NCI-H2227 (cell line): ENCODE measurements at regions not wholly inside any gene's neighbourhood (a gene's known extent, or its start where the extent isn't known, plus 50 kb on each side); places are given as distances from the start of the nearest gene placed in this dataset.
"Not testable (repeated sequence)": the region's sequence is repeated elsewhere in the genome, so short reads cannot be mapped to it uniquely, and the experiment has no call there.

ENCODE experiments used
- DNase-seq: peaks from one replicate; lab custom pipeline; 2025; ENCODE audit not compliant: unreplicated experiment; lab: John Stamatoyannopoulos, UW

DNA sequence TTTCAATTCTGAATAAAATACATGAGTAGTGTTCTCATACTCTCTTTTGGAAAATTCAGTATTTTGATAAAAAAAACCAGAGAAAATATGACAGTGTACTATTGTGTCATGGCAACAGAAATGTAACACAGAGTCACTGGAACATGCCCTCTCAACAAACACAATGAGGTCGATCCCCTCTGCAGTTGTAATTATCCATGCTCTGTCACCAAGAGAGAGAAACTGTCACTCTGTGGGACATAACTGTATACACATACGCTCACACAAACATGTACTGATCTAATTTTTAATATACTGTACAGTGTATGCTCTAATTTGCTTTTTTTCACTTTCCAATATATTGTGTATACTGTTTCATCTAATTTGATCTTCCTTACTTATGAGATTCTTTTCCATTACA is 1136.8 kb upstream of the TENM3 start:
- no peak for DNase-seq

DNA sequence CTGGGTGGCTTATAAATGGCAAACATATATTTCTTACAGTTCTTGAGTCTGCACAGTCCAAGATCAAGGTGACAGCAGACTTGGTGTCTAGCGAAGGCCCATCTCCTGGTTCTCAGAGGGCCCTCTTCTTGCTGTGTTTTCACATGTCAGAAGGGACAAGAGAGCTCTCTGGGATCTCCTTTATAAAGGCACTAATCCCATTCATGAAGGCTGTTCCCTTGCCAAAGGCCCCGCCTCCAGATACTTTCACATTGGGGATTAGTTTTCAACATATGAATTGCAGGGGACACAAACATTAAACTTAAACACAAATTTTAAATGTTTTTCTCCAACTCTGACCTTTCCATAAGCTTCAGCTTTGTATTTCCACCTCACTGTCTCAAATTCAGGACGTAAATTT is 1135.0 kb upstream of the TENM3 start:
- DNase-seq: no peak

DNA sequence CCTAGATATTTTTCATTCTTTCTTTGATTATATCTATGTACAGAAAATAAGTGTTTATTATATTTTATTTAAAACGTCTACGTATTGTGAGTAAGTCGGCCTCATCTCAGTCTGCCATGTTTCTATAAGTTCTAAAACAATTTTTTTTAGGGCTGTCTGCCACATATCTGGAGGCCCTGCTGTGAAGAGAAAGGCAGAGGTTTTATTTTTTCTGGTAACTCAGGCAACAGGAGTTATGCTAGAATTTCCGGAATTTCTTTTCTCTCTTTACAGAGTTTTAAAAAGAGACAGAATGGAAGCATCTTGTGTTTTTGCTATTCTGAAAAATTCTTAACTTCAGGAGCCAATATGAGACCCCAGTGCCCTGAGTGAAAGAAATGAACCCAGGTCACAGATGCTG is 1124.0 kb upstream of the TENM3 start:
- DNase-seq: no peak

DNA sequence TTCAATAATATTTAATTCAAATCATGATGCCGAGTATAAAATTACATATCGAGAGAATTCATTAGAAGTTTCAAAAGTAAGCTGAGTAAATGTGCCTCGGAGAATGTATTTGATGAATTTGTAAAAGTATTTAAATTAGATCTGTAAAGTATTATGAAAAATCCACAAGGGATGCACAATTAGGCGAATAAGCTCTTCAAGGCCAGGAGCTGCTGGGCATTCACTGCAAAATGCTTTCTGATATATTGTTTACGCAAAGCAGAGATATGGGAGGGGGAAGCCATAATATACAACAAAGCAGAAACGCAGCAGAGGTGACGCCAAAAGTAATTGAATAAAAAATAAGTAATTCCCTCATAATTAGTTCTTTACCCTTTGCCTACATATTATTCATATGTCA is 1121.5 kb upstream of the TENM3 start:
- no peak for DNase-seq

DNA sequence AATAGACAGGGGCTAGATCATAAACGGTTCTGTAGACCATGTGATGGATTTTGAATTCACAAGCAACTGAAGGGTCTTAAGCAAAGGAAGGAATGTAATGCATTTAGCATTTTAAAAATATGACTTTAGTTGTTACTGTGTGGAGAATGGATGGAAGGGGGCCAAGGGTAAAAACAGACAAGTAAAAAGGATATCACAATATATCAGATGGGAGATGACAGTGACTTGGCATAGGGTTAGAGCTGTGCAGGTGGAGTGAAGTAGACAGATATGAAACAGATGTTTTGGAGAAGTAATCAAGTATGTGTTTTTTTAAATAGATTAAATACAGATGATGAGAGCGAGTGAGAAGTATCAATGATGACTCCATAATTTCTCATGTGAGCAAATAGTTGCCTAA is 1116.0 kb upstream of the TENM3 start:
- no peak for DNase-seq

DNA sequence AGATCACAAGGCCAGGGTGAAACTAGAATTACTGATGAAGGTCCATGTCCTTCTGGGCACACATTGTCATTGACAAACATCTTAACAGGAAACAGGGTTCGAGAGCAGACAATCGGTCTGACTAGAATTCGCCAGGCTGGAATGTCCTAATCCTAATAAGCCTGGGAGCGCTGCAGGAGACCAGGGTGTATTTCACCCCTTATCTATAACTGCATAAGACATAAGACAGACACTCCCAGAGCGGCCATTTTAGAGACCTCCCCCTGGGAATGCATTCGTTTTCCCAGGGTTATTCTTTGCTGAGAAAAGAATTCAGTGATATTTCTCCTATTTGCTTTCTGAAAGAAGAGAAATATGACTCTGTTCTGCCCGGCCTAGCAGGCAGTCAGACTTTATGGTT is 1112.9 kb upstream of the TENM3 start:
- DNase-seq: not testable (repeated sequence)

DNA sequence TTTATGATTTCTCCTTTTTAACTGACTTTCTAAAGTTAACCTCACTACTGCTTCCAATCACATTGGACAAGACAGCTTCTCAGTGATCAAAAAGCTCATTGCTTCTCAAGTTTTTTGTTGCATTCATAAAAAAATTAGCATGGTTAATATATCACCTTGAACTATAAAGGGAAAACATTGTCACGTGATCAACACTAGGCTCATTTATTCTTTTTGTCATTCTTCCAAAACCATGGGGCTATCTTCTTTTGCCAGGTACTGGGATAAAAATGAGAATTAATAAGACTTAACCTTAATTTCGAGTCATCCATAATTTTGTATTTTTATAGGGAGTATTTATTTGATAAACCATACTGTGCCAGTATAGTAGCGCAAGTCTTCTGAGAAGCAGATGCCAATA is 1105.9 kb upstream of the TENM3 start:
- DNase-seq: no peak

DNA sequence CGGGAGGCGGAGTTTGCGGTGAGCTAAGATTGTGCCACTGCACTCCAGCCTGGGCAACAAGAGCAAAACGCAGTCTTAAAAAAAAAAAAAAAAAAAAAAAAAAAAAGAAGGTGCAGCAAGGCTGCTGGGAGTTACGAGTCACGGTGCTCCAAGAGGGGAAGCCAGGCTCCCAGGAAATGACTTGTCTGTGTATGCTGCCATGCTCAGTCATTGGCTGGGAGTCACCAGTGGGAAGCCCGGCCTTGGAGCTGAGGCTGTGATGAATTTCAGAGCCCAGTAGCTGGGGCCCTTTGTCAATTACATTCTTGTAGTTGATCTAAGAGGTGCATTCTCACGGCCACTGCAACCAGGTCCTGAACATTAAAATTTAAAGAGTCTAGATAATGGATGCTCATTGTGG is 1105.1 kb upstream of the TENM3 start:
- DNase-seq: no peak

DNA sequence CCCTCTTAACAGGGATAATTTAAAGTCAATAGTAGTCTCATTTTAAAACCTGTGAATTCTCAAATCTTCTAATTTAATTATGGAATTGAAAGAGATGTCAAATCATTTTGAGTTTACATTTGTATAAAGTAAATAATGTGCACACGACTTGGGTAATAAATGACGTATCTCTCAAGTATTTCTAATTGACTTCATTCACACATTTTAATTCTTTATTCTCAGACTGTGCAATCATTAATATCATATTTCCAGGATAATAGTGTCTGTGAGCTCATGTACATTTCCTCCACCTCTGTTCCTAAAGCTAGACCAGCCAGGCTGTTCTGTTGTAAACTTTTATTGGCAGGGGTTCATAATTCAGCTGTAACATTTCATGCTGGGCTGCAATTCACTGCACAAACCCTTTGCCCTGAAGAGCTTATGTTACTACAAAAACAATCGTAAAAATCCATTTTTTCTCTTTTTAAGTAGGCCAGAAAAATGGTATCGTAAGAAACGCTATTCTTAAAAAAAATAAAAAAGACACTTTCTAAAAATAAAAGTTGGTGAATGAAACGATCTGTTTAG is 1103.1 kb upstream of the TENM3 start:
- no peak for DNase-seq

DNA sequence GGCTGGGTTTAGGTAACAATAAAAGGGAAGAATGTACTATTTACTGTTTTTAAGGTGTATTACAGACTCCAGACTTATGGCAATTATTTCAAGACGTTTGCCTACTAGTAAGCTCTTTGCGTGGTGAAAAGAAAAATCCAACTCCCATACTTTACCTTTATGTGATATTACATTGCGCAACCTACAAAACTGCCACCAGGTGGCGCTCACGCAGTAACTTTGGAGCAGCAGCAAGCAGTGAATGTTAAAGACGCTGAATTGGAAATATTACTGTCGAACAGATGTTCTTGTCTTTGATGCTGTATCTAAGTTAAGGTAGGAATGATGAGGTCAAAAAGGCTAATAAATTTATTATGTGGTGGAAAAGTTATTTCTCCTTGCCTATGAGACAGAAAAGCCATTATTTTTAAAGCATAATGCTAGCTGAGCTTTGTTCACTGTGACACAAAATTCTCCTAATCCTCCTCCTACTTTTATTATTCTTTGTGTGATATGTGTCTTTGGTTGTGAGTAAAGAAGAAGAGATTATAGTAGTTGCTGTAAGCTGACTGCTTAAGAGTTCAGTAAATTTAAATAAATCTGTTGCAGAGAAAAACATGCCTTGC is 1099.8 kb upstream of the TENM3 start:
- DNase-seq: peak; percentile 73

DNA sequence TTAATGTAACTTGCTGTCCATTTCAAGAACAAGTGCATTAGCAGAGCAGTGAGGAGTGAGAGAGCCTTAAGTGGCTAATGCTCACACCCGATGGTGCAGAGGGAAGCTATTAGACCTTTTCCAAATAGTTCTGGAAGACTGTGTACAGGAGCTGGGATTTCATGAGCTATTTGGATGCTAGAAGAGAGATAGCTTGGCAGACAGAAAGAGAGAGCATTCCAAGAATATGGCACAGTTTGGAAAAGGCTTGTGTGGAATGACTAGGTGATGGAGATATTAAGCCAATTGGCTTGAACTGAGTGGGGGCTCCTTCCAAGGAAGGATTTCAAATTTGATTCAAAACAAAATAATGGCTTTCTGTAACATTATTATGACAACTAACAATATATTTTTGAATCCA is 1097.2 kb upstream of the TENM3 start:
- DNase-seq: no peak

DNA sequence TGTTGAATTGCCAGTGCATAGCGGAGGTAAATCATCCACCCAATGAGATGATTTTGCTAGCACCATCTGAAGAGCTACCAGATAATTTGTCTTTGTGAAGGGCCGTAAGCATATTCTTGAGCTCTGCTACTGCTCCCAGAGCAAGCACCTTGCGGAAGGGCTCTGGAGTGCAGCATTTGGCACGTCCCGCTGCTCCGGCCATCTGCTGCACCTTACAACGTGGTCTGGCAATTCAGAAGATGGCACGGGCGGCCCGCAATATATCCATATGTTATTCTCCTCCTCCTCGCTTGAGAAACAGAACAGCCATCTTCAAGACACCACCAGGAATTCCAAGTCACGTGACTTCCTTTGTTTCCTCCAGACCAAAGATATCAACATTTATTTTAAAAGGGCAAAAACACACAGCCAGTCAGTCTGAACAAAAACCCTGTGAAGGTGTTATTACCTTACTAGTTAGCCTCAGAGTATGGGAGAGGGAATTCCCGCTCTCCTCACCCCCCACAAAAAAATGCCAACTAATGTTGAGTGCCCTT is 1095.7 kb upstream of the TENM3 start:
- no peak for DNase-seq

DNA sequence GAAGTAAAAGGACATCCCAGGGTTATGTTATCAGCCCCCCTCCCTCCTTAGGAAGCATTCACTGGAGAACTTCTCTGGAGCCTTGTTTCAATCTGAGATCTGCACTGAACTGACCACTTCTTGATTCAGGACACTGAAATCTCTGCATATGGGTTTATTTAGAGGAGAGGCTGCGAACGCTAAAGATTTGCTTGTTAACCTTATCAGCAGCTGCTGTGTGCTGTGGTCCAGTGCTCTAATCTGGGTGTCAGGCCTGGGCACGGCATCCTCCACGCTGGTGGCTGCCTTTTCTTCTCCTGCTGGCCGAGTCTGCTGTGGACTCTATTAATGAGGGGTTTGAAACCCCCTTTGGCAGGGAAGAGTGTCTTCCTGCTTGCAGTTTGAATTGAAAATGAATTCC is 1094.7 kb upstream of the TENM3 start:
- no peak for DNase-seq

DNA sequence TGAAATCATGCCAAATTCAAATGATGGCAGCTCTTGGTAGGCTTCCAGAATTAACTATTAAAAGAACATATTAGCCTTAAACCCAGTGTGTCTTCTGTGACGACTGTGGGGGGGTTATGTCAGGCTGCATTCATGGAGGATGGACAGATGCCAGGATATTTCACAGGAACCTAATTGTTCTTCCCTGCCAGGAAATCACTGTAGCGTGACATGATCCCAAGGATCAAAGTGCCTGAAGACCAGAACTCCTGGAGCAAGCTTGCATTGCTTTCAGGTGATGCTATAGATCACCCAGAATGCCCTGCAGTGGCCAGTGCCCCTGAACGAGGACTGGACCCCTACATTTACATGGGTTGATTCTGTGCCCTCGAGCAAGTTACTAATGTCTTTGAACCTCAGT is 1093.0 kb upstream of the TENM3 start:
- no peak for DNase-seq

DNA sequence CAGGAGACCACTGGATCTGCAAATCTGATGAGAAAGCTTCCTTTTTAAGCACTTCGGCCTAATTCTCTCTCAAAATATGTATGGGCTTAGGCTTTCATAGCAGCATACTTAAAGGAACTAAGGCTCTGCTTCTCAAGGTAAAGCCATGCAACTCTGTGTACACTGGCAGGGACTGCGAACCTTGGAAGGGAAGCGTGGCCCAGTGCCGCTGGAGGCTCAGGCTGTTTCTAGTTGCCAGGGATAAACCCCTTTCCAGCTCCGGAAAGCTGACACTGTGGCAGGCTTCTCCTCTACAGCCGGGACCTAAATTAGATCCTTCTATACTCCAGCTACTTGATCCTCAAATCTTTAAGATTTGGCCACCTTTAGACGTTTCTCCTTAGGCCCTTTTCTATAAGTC is 1091.3 kb upstream of the TENM3 start:
- DNase-seq: no peak

DNA sequence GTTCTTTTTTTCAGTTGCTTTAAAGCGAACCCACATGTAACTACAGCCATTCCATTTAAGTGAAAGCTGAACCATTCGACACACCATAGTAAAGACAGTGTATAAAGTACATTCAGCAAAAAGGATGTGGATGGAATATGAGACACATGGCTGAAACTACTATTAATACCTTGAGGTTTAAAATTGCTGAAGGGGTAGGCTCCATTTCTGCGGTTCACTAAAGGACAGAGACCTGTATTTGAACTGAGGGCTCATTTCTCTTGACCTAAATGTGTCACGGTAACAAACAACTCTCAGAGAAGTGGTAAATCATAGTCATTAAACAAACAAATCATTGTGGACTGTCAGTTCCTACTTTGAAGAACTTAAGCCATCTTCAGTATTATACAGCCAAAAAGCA is 1085.6 kb upstream of the TENM3 start:
- DNase-seq: peak; percentile 28

DNA sequence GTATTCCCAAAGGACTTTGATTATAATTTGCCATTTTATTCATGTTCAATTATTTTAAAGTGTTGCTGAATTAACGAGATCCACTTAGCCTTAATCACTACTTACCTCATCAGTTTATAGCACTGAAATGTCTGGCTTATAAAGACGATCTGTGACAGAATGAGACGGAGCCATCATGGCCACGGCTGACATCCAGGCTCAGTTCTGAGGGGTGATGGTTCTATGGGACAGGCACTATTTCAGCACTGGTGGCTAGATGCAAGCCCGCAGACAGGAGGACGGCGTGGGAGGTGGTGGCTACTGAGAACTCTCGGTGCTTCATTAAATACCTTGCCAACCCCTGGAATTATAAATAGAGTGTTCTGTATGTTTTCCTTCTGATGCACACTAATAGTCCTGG is 1084.2 kb upstream of the TENM3 start:
- DNase-seq: no peak

DNA sequence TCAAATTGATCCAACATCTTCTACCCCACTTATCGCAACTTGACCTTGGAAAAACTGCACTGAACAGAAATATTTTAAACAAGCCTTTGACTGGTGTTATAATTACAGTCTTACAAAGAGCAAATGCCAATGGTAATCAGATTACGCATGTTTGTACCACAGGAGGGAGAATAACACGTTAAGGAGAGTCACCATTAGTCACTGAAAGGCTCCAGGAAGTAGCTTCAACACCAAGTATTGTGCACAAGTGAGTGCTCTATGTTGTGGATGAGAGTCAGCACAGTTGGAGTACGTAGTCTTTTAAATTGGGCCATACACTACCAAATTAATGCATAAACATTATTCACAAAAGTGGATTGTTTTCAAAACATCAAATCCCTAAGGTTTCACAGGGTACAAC is 1081.5 kb upstream of the TENM3 start:
- no peak for DNase-seq

DNA sequence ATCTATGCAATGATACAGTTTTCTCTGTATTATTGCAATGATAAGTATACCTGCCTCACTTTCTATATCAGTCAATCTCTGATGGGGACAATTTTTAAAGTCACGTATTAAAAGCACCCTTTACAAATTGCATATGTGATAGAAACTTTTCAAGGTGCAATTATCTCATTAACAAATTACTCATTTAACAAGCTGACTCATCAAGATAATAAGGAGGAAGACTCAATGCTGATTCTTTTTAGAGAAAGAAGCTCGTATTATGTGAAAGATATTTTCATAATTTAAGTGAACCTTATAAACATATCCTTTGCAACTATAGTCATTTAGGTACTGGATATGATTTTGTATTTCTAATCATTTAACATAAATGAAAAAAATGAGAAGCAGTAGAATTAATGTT is 1080.9 kb upstream of the TENM3 start:
- DNase-seq: no peak

DNA sequence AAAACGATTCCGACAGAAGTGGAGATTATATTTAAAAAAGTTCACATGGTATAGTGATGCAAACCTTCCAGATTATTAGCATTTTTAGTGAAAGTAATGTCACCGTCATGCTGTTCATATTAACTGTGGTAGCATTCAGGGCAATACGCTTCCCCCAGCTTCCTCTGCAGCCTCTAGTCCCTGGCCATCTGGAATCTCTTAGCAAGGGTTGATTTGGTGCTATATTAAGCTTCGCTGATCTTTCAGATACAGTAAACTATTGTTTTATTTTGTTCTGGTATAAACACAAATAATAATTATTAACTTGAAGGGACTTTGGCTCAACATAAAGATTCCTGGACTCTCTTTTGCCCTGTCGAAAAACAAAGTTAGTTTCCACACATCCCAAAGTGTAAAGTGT is 1080.5 kb upstream of the TENM3 start:
- no peak for DNase-seq

DNA sequence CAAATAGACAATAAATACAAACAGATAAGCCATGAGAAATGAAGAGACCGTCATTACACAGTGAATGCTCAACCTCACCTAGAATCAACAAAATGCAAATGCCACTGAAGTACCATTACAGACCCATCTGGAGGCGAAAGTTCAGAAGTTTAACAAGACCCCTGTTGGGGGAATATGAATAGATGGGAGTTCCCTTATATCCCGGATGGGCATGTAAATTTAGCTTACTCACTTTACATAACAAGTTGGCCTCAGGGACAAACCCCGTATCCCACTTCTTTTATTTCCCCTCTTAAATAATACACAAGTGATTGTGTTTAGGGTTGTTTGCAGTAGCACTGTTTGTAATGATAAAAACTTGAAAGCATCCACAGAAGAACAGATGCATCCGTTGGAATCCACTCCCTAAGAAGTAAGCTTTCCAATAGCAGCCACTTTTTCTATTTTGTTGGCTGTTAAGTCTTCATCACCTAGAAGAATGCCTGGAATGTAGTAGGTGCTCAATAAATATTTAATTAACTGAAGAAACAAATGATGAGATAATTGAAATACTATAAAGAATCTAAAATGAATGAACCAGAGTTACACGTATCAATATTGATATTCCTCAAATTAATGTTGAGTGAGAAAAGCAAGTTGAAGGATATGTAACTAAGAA is 1076.3 kb upstream of the TENM3 start:
- no peak for DNase-seq

DNA sequence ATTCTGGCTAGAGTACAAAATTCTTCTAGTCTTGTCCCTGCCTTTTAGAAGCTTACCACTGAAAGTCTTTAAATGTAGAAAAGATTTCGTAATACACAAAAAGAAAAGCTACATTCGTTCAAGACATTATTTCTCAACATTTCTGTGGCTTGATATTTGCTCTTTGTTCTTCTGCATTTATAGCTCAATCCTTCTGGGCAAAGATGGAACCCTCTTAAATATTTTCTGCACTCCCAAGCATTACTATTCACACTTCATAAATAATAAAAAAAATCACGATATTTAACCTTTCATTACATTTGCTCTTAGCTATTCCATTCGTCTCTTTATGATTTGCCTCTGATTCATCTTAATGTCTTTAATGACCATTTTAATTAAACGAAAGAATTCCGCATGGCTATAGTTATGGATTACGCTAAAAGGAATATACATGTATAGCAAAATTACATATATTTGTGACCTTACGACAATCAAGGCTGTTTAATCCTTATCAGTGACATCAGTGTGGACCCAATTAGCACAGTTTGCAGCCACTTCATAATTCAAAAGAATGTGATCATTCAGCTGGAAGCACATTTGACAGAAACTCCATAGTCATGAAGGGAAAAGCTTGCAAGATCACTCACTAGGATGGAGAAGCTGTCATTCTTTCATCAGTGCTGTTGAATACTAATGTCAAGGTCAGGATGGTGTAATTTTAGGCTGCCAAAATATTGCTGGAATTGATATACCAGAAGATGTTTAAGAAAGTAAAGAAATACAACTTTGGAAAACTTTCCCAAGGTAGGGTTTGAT is 1075.0 kb upstream of the TENM3 start:
- DNase-seq: no peak
